HepG2 (cell line): ENCODE measurements at regions not wholly inside any gene's neighbourhood (a gene's known extent, or its start where the extent isn't known, plus 50 kb on each side); places are given as distances from the start of the nearest gene placed in this dataset.

ENCODE experiments used
- ATAC-seq: fragments of 200-7000 bp; cut with Tn5 transposase; 3 replicates; pipeline ENCODE4 v1.9.1; 2020; ENCODE audit warnings: mild to moderate bottlenecking, moderate library complexity
- BruUV-seq: library from RNA; stranded (reverse); fragments of 400-500 nt; replicated peaks from 2 replicates; lab custom pipeline; 2021; lab: Mats Ljungman, UMichigan
- CTCF ChIA-PET: fragments of 300-600 bp; formaldehyde crosslinking; extraction: SDS; loops from one replicate; lab custom pipeline; 2021; ENCODE audit warnings: low total read pairs, inconsistent platforms, low intra/inter-chr PET ratio; lab: Yijun Ruan, JAX
- POLR2A ChIA-PET: fragments of 350-600 bp; sonication (Branson Sonifier 250); formaldehyde crosslinking; loops from one replicate; lab custom pipeline; 2020; ENCODE audit warnings: antibody characterized with exemption, inconsistent platforms; lab: Yijun Ruan, JAX
- DNase-seq: peaks from one replicate; pipeline ENCODE4 v3.0.0-alpha.2; 2015; ENCODE audit warnings: low spot score
- FAIRE-seq: peaks from 3 replicates; lab custom pipeline; 2011; peaks lifted over from hg19 to GRCh38; lab: Jason Lieb, UNC
- H2AFZ ChIP-seq: one replicate; pipeline ENCODE4 v1.6.1; 2011; ENCODE audit warnings: low read length, inconsistent platforms
- H3K27ac ChIP-seq: fragments of 300-600 bp; 3 replicates; pipeline ENCODE4 v1.8.0; 2011; ENCODE audit warnings: mixed run types, mild to moderate bottlenecking, mixed read lengths, low read length, inconsistent platforms; ENCODE audit not compliant: insufficient read depth; ENCODE audit errors: extremely low read length
- H3K27me3 ChIP-seq, 2 experiments: fragments of 200-600 bp in 1 of 2; 2 replicates in 1 of 2; 3 replicates in 1 of 2; pipeline versions ENCODE4 v1.6.0 to v1.8.0; 2011; ENCODE audit warnings: low read length in 2 of 2, mild to moderate bottlenecking in 2 of 2, moderate library complexity in 2 of 2, inconsistent platforms in 1 of 2; ENCODE audit not compliant: insufficient read depth in 2 of 2, control insufficient read depth in 1 of 2
- H3K36me3 ChIP-seq, 2 experiments: fragments of 200-600 bp in 1 of 2; replicated peaks in 1 of 2; 2 replicates in 1 of 2; 3 replicates in 1 of 2; pipeline versions ENCODE4 v1.5.1 to v1.8.0; 2011; ENCODE audit warnings: low read length in 2 of 2, inconsistent platforms in 1 of 2; ENCODE audit not compliant: insufficient read depth in 2 of 2, control insufficient read depth in 1 of 2
- H3K4me1 ChIP-seq: 2 replicates; pipeline ENCODE4 v1.5.1; 2012; ENCODE audit warnings: low read length, inconsistent platforms; ENCODE audit not compliant: insufficient read depth
- H3K4me2 ChIP-seq: 2 replicates; pipeline ENCODE4 v1.6.0; 2011; ENCODE audit warnings: low read depth, low read length, inconsistent platforms
- H3K4me3 ChIP-seq, 3 experiments: fragments of 200-600 bp in 1 of 3; sonication (generic), shearing (Covaris generic) in 1 of 3; replicated peaks in 1 of 3; 2 replicates each; pipeline ENCODE4 v1.5.1; 2011 to 2016; ENCODE audit warnings: low read length in 3 of 3, inconsistent platforms in 2 of 3, low read depth in 2 of 3, mild to moderate bottlenecking in 2 of 3, control low read depth in 1 of 3, mixed read lengths in 1 of 3; ENCODE audit not compliant: insufficient read depth in 1 of 3
- H3K79me2 ChIP-seq: one replicate; pipeline ENCODE4 v1.6.1; 2011; ENCODE audit warnings: low read length, inconsistent platforms; ENCODE audit not compliant: insufficient read depth
- H3K9ac ChIP-seq: 2 replicates; pipeline ENCODE4 v1.6.0; 2011; ENCODE audit warnings: mild to moderate bottlenecking, low read depth, low read length, inconsistent platforms; ENCODE audit not compliant: insufficient read depth
- H3K9me3 ChIP-seq: 2 replicates; pipeline ENCODE4 v1.5.1; 2012; ENCODE audit warnings: mild to moderate bottlenecking, low read length
- H4K20me1 ChIP-seq: 2 replicates; pipeline ENCODE4 v1.6.0; 2011; ENCODE audit warnings: inconsistent platforms, mild to moderate bottlenecking, low read length, moderate library complexity; ENCODE audit not compliant: insufficient read depth
- CTCF ChIP-seq: sonication (generic); formaldehyde crosslinking; IDR thresholded peaks from 2 replicates; pipeline ENCODE4 v1.5.0; 2020; ENCODE audit warnings: mild to moderate bottlenecking, missing genetic modification reagents, moderate library complexity
- MYC ChIP-seq: sonication (generic); formaldehyde crosslinking; IDR thresholded peaks from 2 replicates; pipeline ENCODE4 v1.9.0; 2021; ENCODE audit warnings: missing genetic modification reagents, borderline replicate concordance
- NFKB2 ChIP-seq: sonication (generic); formaldehyde crosslinking; IDR thresholded peaks from 2 replicates; pipeline ENCODE4 v1.4.0; 2020; ENCODE audit warnings: missing genetic modification reagents, borderline replicate concordance
- NR1H2 ChIP-seq: sonication (generic); formaldehyde crosslinking; IDR thresholded peaks from 2 replicates; pipeline ENCODE4 v1.8.1; 2022; ENCODE audit warnings: low read depth, missing genetic modification reagents, borderline replicate concordance
- POGZ ChIP-seq: sonication (generic); formaldehyde crosslinking; IDR thresholded peaks from 2 replicates; pipeline ENCODE4 v1.4.0; 2020; ENCODE audit warnings: mild to moderate bottlenecking, missing genetic modification reagents
- ZBTB42 ChIP-seq: sonication (generic); formaldehyde crosslinking; IDR thresholded peaks from 2 replicates; pipeline ENCODE4 v1.5.0; 2020; ENCODE audit warnings: mild to moderate bottlenecking, missing genetic modification reagents
- ZKSCAN1 ChIP-seq: fragments of 150-350 bp; IDR thresholded peaks from 2 replicates; pipeline ENCODE4 v1.6.1; 2014; ENCODE audit warnings: low read length
- ZMYM4 ChIP-seq: sonication (generic); formaldehyde crosslinking; IDR thresholded peaks from 2 replicates; pipeline ENCODE4 v1.8.1; 2023; ENCODE audit warnings: mild to moderate bottlenecking, missing genetic modification reagents
- ZNF263 ChIP-seq: sonication (generic); formaldehyde crosslinking; IDR thresholded peaks from 2 replicates; pipeline ENCODE4 v1.4.0; 2020; ENCODE audit warnings: missing genetic modification reagents
- ZNF574 ChIP-seq: sonication (generic); formaldehyde crosslinking; IDR thresholded peaks from 2 replicates; pipeline ENCODE4 v1.4.0; 2020; ENCODE audit warnings: missing genetic modification reagents
- ZNF737 ChIP-seq: sonication (generic); formaldehyde crosslinking; IDR thresholded peaks from 2 replicates; pipeline ENCODE4 v1.5.0; 2020; ENCODE audit warnings: missing genetic modification reagents, mild to moderate bottlenecking, borderline replicate concordance
- WGBS: methylation state at CpG from one replicate; pipeline ENCODE4 v1.1.6; 2017; ENCODE audit warnings: low lambda C conversion rate; 5-methylcytosine and 5-hydroxymethylcytosine counted together
- in situ Hi-C: cut with HindIII; loops from 2 replicates; pipeline ENCODE4 v1.10.0; 2017; ENCODE audit warnings: low pct_unique_long_range_greater_than_20kb; ENCODE audit not compliant: extremely low pct_ligation_motif_present
- intact Hi-C: fragments of 100-400 bp; cut with micrococcal nuclease; formaldehyde crosslinking; loops from one replicate; pipeline ENCODE4 v1.10.0; 2022; ENCODE audit not compliant: unreplicated experiment
- TF ChIP-seq, protein P1 (sequence below), 2 experiments: sonication (generic) in 1 of 2; formaldehyde crosslinking in 1 of 2; IDR thresholded peaks; 2 replicates each; pipeline versions ENCODE4 v1.4.0 to v1.6.1; 2018 to 2020; ENCODE audit warnings: missing genetic modification reagents in 2 of 2, borderline replicate concordance in 1 of 2, low read depth in 1 of 2, mild to moderate bottlenecking in 1 of 2, missing biosample characterization in 1 of 2

DNA sequence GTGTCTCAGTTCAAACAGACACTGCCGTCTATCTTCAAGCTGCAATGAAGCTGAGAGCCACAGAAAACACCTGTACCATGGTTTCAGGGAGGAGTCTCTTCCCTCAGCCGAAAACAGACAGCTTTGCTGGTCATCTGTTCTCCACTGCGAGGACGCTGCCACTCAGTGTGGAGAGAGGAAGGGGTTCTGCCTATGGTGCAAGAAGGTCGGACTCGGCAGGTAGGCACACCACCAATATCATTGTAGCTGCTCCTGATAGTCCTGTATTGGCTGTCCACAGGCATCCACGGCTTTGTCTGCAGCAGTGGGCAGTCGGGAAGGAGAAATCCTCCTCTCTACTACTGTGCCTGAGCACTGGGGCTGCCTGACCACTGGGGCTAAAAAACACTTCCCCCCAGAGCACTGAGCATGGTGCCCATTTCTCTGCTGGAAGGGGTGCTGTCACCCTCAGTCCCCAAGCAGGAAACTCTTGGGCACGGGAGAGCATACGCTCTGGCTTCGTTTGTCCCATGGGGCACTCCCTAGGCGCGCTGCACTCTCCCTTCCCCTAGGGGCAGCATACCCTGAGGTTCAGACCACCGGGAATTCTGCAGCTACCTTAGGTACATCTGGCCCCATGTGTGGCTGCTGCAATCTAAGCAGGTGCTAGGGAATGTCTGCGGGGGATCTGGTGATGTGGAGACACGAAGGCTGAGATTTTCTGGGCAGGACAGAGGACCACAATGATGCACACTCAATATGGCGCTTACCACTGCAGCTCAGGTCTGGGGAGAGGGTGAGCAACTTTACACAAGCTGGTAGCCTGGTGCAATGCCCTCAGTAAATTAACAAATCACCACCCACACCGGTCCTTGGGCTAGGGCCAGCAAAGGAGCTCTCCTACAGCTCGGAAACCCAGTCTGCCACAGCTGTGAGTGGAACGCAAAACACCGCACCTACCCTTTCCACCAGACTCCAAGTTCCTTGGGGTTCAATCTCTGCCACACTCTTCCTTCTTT is 880.9 kb upstream of the SEMA6A start:
- FAIRE-seq (no peak), ATAC-seq (peak; percentile 98), DNase-seq (peak; percentile 22)
- intact Hi-C loops = loop anchor here (2.0 kb wide), 1 partner anchor 1337 kb away; no protein-coding TSS in a partner anchor
- Histone ChIP-seq H3K36me3 (no peaks in the 10 kb centered on the region), H2AFZ (peak overlapping the region; percentile 67), H3K27me3 (no peaks in the 10 kb centered on the region), H3K9ac (no peak overlapping the region), H4K20me1 (no peaks in the 10 kb centered on the region), H3K4me1 (peaks cover 11% of the 10 kb centered on the region; the same call in 1 of the 2 replicates), H3K4me3 (peak overlapping the region; percentile 51 to 62 (median 53)), H3K4me2 (peak overlapping the region; percentile 76), H3K27ac (no peak overlapping the region), H3K79me2 (no peaks in the 10 kb centered on the region), H3K9me3 (no peaks in the 10 kb centered on the region)
- ChIA-PET POLR2A (no interaction called here), CTCF (interaction anchor here (1.3 to 2.6 kb wide), 2 partner anchors 1156 to 1501 kb away, joined by 6 to 13 read pairs; no protein-coding TSS in a partner anchor)
- BruUV-seq = no TSS peak
- in situ Hi-C loops = no loop called here
- WGBS = 37% methylated on average over 9 of the region's 21 CpGs
- TF ChIP-seq ZNF574 (CRISPR knock-in tag) = peak; percentile 87
- peak; percentile 68 for TF ChIP-seq CTCF (CRISPR knock-in tag)
- TF ChIP-seq ZBTB42 = no peak
- no peak for TF ChIP-seq ZKSCAN1
- peak; percentile 10; the same call in 1 of the 2 replicates for TF ChIP-seq MYC (CRISPR knock-in tag)
- TF ChIP-seq POGZ (CRISPR knock-in tag) = peak; percentile 80
- no peak for TF ChIP-seq ZNF737 (CRISPR knock-in tag)
- TF ChIP-seq NR1H2 (CRISPR knock-in tag) = no peak
- peak; percentile 57; the same call in 1 of the 2 replicates for TF ChIP-seq ZMYM4 (CRISPR knock-in tag)
- TF ChIP-seq, protein P1, sequence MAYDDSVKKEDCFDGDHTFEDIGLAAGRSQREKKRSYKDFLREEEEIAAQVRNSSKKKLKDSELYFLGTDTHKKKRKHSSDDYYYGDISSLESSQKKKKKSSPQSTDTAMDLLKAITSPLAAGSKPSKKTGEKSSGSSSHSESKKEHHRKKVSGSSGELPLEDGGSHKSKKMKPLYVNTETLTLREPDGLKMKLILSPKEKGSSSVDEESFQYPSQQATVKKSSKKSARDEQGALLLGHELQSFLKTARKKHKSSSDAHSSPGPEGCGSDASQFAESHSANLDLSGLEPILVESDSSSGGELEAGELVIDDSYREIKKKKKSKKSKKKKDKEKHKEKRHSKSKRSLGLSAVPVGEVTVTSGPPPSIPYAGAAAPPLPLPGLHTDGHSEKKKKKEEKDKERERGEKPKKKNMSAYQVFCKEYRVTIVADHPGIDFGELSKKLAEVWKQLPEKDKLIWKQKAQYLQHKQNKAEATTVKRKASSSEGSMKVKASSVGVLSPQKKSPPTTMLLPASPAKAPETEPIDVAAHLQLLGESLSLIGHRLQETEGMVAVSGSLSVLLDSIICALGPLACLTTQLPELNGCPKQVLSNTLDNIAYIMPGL (CRISPR knock-in tag; IDR thresholded peaks at IDR 0.05; ENCODE audit: borderline replicate concordance in 1 of 2, low read depth in 1 of 2) = 0 out of 4 replicates have a peak, but pooled peaks have one; percentile 16 to 35
- 0 out of 2 replicates have a peak, but pooled peaks have one; percentile 15 for TF ChIP-seq NFKB2 (CRISPR knock-in tag)
- TF ChIP-seq ZNF263 (CRISPR knock-in tag) = peak; percentile 45
